ENCODE measurements at regions not wholly inside any gene's neighbourhood (a gene's known extent, or its start where the extent isn't known, plus 50 kb on each side); places are given as distances from the start of the nearest gene placed in this dataset.

GRCh38 chr9:78830301-78830700 is 533.4 kb downstream of the PSAT1 start:
- TF ChIP-seq CTCF (IDR thresholded peaks at IDR 0.05) = no peak
- no peak for TF ChIP-seq ZFX (IDR thresholded peaks at IDR 0.05; ENCODE audit: borderline replicate concordance)

Data from 22Rv1 (cell line).